ENCODE measurements at regions not wholly inside any gene's neighbourhood (a gene's known extent, or its start where the extent isn't known, plus 50 kb on each side); places are given as distances from the start of the nearest gene placed in this dataset.

GRCh38 chr3:159727506-159727905, 261.1 kb upstream of the IL12A start:
- intact Hi-C loops (cut with micrococcal nuclease) = no loop called here
- Mint-ChIP-seq H3K27ac (no peak overlapping the region), H3K36me3 (ENCODE audit: low read depth) (no peaks in the 10 kb centered on the region), H3K4me1 (ENCODE audit: low read depth) (no peaks in the 10 kb centered on the region), H3K27me3 (peaks cover 1% of the 10 kb centered on the region), H3K9me3 (no peaks in the 10 kb centered on the region), H3K4me3 (no peak overlapping the region)
- no peak for TF ChIP-seq CTCF (IDR thresholded peaks at IDR 0.05)
- ChIA-PET POLR2A (no interaction called here), CTCF (no interaction called here)
- ATAC-seq = no peak
- no peak for DNase-seq

GRCh38 chr3:159731254-159731653, 257.4 kb upstream of the IL12A start:
- no peak overlapping the region for H3K4me3 Mint-ChIP-seq
- H3K36me3 Mint-ChIP-seq (ENCODE audit: low read depth) = no peaks in the 10 kb centered on the region
- H3K27ac Mint-ChIP-seq = no peak overlapping the region
- ChIA-PET POLR2A (no interaction called here), CTCF (interaction anchor here (0.9 kb wide), 1 partner anchor 29 kb away, joined by 3 read pairs; no protein-coding TSS in a partner anchor)
- no peak for DNase-seq
- no peak for ATAC-seq
- TF ChIP-seq CTCF (IDR thresholded peaks at IDR 0.05) = no peak
- H3K4me1 Mint-ChIP-seq (ENCODE audit: low read depth) = no peaks in the 10 kb centered on the region
- H3K27me3 Mint-ChIP-seq = peaks cover 1% of the 10 kb centered on the region
- no peaks in the 10 kb centered on the region for H3K9me3 Mint-ChIP-seq
- intact Hi-C loops (cut with micrococcal nuclease) = no loop called here

GRCh38 chr3:159732172-159733111, 256.2 kb upstream of the IL12A start:
- Mint-ChIP-seq H3K36me3 (ENCODE audit: low read depth) (no peaks in the 10 kb centered on the region), H3K9me3 (no peaks in the 10 kb centered on the region), H3K4me3 (no peak overlapping the region), H3K27ac (no peak overlapping the region), H3K27me3 (peaks cover 2% of the 10 kb centered on the region), H3K4me1 (ENCODE audit: low read depth) (no peaks in the 10 kb centered on the region)
- DNase-seq (no peak), ATAC-seq (no peak)
- ChIA-PET CTCF (no interaction called here), POLR2A (no interaction called here)
- no peak for TF ChIP-seq CTCF (IDR thresholded peaks at IDR 0.05)
- intact Hi-C loops (cut with micrococcal nuclease) = no loop called here

GRCh38 chr3:159733194-159733860, 255.3 kb upstream of the IL12A start:
- TF ChIP-seq CTCF (IDR thresholded peaks at IDR 0.05) = no peak
- ChIA-PET CTCF (no interaction called here), POLR2A (no interaction called here)
- Mint-ChIP-seq H3K27ac (no peak overlapping the region), H3K4me3 (no peak overlapping the region), H3K27me3 (peaks cover 3% of the 10 kb centered on the region), H3K36me3 (ENCODE audit: low read depth) (no peaks in the 10 kb centered on the region), H3K9me3 (no peaks in the 10 kb centered on the region), H3K4me1 (ENCODE audit: low read depth) (no peaks in the 10 kb centered on the region)
- intact Hi-C loops (cut with micrococcal nuclease) = no loop called here
- no peak for DNase-seq
- no peak for ATAC-seq

GRCh38 chr3:159734681-159735080, 254.0 kb upstream of the IL12A start:
- ATAC-seq (no peak), DNase-seq (no peak)
- H3K9me3 Mint-ChIP-seq = no peaks in the 10 kb centered on the region
- intact Hi-C loops (cut with micrococcal nuclease) = no loop called here
- peaks cover 3% of the 10 kb centered on the region for H3K27me3 Mint-ChIP-seq
- H3K4me1 Mint-ChIP-seq (ENCODE audit: low read depth) = no peaks in the 10 kb centered on the region
- TF ChIP-seq CTCF (IDR thresholded peaks at IDR 0.05) = no peak
- ChIA-PET POLR2A (interaction anchor here (1.0 kb wide), 1 partner anchor 10 kb away, joined by 3 read pairs; no protein-coding TSS in a partner anchor), CTCF (no interaction called here)
- H3K27ac Mint-ChIP-seq = no peak overlapping the region
- H3K4me3 Mint-ChIP-seq = no peak overlapping the region
- no peaks in the 10 kb centered on the region for H3K36me3 Mint-ChIP-seq (ENCODE audit: low read depth)
